NCI-H2081 (cell line): ENCODE measurements at regions not wholly inside any gene's neighbourhood (a gene's known extent, or its start where the extent isn't known, plus 50 kb on each side); places are given as distances from the start of the nearest gene placed in this dataset.
"Not testable (repeated sequence)": the region's sequence is repeated elsewhere in the genome, so short reads cannot be mapped to it uniquely, and the experiment has no call there.

Source experiments
- DNase-seq, 2 experiments: peaks; one replicate each; lab custom pipeline; 2025; lab: John Stamatoyannopoulos, UW

- DNase-seq: no peak
Measured at GRCh38 chr7:131935180-131935579, 378.8 kb upstream of the PODXL start.

DNA sequence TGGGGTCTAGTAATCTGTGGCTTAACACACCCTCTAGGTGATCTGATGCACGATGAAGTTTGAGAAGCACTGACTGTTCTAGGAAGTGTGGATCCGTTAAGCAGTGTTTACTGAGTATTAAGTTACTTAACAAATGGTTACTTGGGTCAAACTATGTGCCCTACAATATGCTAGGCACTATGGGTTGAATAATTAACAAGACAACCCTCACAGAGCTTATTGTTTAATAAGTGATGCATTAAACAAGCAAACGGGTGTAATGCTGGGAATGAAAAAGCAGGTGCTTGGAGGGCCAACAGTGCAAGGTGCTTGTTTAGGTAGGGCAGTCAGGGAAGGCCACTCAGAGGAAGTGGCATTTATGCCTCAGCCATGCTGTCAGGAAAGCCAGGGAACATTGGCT, 378.0 kb upstream of the PODXL start:
- no peak for DNase-seq

DNA sequence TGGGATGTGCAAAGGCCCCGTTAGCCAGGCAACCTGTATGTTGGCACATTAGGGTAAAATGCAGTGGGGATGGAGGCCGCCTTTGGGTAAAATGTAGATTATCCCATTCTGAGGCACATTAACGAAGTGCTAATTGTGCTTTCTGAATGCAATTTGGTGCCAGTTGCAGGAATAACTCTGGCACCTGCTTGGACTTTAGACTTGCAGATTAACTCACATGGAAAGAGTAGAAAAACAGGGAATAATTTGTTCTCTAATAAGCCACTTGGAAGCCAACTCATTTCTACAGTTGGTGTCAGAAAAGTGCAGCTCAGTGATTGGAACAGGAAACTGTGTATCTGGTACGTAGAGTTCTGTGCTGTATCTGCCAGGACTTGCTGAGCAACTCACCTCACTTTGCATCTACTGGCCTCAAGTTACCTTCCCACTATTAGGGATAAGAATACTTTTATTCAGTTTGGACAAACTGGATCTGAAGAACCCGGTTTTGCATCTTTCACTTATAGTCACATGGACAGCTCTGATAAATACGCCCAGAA, 377.4 kb upstream of the PODXL start:
- DNase-seq: no peak

GRCh38 chr7:131933219-131933618, 376.8 kb upstream of the PODXL start:
- DNase-seq: not testable (repeated sequence)

DNA sequence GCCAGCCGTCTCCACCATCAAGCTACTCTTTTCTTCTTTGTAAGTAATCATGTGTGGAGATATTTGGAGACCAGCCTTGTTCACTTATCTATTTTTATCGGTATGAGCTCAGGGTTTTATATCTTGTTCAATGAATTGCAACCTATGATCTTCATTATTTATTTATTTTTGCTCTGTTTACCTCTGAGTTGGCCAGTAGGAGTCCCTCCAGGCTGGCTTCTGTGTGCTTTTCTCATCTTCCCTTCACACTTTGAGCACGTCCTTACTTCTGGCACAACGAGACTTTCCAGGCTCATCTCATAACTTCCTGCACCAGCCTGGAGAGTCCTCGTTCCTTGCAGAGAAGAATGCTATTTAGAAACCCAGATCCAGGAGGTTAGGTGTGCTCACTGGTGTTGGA, 375.8 kb upstream of the PODXL start:
- no peak for DNase-seq

DNA sequence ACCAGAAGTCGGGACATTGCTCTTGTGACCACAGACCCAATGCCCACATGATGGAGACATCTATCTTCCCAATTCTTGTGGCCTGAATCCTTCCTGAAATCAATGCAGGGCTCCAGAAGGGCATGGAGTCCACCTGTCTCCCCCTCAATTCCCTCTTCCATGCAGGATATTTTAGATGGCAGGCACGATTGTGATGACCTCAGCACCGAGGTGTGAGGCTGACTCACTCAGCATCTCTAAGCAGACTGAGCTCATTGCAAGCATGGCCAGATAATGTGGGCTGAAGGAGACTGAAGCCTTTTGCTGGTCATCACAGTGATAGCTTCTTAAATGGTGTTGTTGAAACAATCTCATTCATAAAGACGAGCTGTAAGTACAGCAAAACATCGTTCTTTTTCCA, 374.9 kb upstream of the PODXL start:
- DNase-seq: no peak

- no peak for DNase-seq
Measured at GRCh38 chr7:131929632-131930031, 373.2 kb upstream of the PODXL start.

DNA sequence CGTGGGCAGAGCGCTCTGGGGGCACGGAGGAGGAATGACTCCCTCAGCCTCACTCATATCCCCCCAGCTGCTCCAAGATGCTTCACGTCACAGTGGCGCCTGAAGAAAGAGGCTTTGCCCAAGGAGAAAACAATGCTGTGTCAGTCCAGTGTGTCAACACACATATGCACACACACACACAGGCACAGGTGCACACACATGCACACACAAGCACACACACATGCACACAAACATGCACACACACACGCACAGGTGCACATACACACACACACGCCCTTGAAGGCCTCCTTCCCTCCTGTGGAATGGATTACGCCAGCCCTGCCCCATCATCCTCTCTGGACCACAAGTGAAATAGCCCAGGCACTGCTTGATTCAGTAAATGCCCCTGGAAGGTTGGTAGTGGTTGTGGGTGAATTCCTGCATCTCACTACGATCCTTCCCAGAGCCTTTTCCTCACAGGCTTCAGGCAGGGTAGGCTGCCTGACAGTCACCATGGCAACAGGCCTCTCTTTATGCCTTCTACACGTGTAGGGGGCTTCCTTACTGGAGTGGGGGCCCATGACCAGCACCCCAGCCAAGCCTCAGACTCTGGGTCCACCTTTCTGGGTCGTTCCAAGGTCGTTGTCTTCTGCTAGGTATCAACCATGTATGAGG, 371.5 kb upstream of the PODXL start:
- DNase-seq: no peak

DNA sequence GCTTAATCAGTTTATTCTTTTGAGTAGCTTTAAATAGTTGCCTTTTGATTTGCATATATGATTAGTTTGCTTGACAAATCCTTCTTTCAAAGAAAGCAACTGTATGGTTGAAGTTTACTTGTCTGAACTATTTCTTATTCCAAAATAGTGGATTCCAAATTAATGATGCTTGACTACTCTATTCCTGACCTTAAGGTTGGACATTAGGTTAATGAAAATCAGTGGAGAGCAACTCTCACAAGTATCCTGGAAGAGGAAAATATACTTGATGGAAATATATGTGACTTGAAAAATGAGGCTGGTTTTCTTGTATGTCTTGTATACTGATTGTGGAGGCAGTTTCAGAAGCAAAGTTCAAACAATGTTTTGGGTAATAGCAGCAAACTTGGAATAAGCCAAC, 369.2 kb upstream of the PODXL start:
- DNase-seq: no peak

- no peak for DNase-seq
Measured at GRCh38 chr7:131924857-131925256, 368.4 kb upstream of the PODXL start.

- not testable (repeated sequence) for DNase-seq
Measured at GRCh38 chr7:131922948-131923347, 366.5 kb upstream of the PODXL start.

DNA sequence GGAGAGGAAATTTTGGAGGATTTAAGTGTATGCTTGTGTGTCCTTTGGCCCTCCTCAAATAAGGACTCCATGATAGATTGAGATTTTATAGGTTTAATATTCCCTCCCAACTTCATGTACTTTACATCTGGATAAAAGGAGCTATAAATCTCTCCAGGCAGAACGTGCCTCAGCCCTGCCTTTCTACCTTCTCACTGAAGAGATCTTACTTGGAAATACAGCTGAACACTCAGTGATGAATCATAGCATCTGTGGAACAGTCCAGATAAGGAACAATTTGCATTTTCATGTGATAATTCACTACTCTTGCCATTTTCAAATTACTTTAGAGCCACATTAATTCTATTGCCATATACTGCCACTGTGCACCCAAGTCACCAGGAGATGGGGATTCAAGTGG, 364.6 kb upstream of the PODXL start:
- no peak for DNase-seq

DNA sequence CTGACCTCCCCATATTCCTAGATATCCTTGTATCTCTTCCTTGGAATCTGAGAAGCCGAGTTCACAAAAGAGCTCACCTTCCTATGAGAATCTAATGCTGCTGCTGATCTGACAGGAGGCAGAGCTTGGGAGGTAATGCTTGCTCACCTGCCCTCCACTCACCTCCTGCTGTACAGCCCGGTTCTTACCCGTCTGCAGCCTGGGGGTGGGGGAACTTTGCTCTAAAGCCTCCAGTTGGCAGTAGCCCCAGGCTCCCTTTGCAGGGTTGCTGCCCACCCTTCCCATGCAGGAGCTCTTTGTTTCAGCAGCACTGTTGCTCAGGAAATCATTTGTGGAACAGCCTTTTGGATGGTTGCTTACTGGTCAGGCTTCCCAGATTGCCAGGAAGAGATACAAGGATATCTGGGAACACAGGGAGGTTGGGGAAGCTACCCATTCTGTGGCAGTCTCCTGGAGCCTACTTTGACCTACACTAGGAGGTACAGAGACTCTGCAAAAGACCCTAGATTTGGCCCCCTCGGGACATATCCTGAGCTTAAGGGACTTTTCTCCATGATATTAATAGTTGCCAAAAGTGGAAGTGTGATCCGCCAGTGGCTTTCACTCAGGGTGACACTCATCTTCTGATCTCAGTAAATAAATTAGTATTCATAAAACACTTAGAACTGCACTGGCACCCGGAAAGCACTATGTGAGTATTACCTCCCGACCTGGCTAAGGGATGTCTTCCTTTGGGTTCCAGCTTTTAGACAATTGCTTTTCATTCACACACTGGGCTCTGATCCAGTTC, 363.7 kb upstream of the PODXL start:
- DNase-seq: no peak

GRCh38 chr7:131911112-131911511, 354.7 kb upstream of the PODXL start:
- DNase-seq: no peak

GRCh38 chr7:131909151-131909768, 352.8 kb upstream of the PODXL start:
- no peak for DNase-seq

DNA sequence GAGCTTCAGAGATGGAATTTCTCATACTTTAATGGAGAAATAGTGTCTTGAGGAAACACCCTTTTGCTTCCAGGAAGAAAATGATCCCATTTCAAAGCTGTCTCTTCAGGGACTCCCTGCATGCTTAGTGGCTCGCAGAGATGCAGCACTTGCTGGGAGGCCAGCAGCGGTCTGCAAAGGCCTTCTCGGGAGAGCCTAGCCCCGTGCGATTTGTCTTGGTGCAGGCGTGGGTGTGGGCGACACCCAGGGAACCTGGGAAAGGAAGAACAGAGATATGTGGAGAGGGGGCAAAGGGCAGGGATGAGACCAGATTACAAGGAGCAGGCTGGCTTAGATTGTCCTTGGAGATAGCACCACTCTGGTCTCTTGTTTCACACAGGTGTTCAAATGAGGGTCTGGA, 352.3 kb upstream of the PODXL start:
- no peak for DNase-seq

DNA sequence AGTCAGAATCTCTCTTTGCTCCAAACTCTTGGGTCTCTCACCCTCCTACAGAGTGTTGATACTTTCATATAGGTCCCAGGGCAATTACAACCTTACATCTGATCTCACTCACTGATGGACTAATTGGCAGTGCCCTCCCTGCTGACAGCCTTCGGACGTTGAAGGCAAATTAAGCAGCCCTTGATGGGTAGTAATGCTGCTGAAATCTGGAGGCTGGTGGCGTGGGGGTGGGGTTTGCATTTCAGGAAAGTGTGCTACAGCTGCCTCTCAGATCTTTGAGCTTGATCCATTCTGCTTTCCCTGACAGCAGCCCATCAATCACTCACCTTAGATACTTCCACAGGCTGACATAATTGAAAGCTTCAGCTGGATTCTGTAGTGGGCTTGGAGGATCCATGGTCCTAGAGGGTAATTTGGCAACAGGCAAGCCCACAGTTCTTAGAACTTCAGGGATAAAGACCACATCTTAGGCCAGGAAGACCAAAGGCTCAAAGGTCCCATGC, 349.1 kb upstream of the PODXL start:
- no peak for DNase-seq

DNA sequence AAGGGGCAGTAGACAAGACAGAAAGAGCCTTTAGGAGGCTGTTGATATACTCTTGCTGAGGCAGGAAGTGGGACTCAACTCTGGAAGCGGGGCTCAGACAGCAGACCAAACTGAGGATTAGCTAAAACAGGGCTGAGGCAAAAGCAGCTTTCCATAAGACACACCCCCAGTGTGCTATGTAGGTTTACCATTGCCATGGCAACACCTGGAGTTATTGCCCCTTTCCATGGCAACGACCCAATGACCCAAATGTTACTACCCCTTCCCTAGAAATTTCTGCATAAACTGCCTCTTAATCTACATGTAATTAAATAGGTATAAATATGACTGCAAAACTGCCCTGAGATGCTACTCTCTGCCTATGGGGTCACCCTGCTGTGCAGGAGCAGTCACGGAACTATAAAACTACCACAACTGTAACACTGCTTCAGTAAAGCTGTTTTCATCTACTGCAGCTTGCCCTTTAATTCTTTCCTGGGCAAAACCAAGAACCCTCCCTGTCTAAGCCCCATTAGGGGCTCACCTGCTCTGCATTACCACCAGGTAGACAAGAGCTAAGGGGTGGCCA, 348.4 kb upstream of the PODXL start:
- no peak for DNase-seq

DNA sequence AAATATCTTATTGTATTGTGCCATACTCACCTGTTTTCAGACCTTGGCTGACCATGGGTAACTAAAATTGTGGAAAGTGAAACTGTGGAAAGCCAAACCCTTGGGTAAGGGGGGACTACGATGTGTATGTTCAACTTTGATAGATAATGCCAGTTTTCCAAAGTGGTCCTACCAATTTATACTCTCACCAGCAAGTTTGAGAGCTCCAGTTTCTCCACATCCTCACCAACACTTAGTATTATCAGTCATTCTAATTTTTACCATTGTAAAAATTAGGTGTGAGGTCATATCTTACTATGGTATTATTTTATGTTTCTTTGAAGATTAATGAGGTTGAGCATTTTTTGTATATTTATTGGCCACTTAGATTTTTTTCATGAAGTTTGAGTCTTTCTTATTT, 346.9 kb upstream of the PODXL start:
- DNase-seq: no peak

DNA sequence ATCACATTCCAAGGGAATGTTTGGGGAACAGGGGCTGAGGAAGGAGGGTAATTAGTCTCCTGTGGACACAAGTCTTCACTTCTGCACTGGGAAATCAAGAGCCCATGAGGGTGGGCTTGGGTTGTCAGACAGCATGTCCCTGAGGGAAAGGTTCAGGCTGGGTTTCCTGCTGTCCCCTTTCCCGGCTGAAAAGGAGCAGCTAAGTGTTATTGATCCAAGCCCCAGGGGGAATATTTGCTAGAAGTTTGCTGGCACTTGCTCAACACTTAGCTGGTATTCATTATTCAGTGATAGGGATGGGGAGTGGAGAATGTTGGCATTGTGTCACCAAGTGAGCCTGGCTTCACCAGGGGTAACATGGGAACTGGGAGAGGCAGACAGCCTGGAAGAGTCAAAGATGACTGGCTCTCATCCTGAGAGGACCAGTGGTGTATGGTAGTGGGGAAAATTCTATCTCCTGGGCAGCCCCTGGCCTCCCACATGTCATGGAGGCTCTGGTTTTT, 344.4 kb upstream of the PODXL start:
- DNase-seq: no peak

DNA sequence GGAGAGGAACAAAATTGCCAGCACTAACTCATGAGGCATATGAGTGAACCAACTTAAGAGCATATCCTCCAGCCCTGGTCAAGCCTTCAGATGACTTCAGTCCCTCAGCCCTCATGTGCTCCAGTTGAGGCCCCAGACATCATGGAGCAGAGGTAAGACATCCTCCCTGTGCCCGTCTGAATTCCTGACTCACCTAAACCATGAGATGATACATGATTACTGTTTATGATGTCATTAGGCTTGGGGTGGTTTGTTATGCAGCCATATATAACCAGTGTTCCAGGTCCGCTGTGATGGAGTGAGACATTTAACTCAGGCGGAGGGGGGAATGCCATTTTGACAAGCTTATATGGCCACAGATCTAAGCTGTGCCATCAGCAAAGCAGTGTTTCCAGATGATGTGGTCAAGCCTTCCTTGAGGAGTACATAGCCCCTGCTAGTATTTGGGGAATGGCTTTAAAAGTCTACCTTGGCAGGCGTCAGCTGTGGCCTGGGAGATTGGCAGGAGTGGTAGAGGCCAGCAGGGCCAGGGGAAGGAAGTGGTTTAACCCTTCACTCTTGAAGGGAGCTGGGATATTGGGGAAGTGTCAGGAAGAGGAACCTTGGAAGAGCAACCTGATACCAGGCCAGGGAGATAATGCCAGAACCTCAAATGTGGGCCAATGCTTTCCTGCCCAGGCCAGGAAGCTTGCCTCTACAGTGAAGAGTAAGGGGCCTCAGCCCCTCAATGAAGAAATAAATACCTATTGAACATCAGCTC, 343.0 kb upstream of the PODXL start:
- no peak for DNase-seq

DNA sequence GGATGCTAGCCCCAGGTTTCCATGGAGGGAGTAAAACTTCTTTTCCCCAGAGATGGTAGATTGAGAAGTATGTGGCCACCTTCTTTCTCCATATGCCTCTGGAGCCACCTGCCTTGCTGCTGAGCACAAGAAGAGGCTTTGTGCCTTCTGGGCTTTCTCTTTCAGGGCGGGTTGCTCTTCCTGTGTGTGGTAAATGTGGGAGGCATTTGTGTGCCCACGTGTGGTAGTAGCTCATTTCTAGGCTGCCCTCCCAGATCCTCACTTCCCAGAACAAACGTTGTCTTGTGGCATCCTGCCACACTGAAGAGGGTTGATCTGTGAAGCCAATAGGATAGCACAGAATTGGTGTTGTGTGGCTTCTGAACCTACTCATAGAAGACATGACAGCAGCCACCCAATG, 342.0 kb upstream of the PODXL start:
- no peak for DNase-seq
